Myocyte (in vitro differentiated cells): ENCODE measurements at regions not wholly inside any gene's neighbourhood (a gene's known extent, or its start where the extent isn't known, plus 50 kb on each side); places are given as distances from the start of the nearest gene placed in this dataset.
A peak's percentile ranks its signal among the peaks of the same experiment; 100 is the strongest.

Source experiments
- DNase-seq: peaks from one replicate; pipeline ENCODE4 v3.0.0-alpha.2; 2012; ENCODE audit warnings: low read depth

DNA sequence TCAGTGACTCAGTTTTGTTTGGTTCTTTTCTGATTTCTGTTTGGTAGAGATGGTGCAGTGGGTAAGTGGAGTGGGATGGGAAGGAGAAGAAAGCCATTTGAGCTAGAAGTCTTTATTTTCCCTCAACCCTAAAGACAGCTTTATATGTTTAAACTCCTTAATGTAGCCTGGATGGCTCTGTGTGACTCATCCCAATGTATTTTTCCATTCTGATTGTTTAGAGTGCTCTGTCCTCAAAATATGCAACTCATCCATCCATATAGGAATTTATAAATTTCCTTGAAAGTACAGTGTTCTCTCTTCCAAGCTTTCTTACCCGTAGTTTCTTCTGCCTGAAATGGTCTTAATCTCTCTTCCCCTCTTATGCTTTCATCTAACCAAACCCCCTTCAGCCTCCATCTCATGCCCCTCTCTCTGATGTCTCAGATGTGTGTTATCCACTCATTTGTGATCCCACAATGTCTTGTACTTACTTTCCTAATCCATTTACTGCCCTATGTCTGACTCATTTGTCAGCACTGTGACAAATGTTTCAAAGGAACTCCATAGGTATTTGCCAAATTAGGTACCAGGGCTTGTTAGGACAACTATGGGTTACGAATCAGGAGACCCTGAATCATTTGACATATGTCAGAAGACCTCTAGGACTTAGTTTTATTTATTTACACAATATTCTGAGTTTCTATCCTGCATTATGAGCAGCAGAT is 217.5 kb upstream of the SGCD start:
- no peak for DNase-seq

DNA sequence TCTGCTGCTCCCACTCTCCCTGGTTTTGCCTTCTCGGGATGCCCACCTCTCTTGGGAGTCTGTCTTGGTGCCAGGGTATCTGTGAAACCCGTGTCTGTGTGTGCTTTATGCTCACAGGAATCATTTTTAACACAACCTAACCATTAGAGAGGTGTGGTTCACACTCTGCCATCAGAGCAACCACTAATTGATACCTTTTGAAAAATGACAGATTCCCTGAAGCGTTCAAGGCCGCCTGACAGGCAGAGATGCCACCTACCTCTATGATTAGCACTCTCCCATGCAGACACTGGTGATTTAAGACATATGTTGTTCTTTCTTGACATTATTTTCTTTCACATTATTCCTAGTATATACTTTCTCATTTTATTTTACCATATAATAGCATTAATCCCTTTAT is 207.3 kb upstream of the SGCD start:
- DNase-seq = no peak

DNA sequence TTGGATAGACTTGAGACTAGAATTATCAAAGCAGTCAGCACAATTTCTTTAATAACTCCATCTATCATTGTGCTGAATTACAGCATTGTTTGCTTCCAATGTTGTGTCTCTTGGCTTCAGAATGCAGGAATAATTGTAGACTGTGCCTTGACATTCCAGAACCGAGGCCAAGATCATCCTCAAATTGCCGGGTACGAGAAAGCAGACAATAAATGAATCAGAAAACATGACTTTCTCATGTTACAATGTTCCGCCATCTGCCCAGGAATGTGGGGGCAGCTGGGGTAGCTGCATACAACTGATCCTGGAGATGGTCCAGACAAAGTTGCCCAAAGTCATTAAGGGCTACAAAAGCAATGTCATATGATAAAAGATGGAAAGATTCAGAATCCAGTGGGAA is 206.2 kb upstream of the SGCD start:
- no peak for DNase-seq

DNA sequence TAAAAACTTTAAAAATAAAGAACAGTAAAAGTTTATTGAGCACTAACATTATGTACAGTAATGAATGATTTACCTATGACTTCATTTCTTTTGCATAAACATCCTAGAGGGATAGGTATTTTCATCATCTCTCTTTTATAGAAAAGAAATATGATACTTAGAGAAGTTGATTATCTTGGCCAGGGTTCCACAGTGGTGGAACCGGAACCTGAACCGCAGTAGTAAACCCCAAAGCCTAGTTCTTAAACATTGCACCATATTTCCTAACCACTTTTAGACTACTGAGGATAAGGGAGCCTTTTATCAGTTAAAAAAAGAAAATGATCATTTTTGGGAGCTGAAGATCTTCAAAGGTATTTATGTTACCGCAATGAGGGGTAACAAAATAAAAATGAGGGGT is 205.7 kb upstream of the SGCD start:
- no peak for DNase-seq

DNA sequence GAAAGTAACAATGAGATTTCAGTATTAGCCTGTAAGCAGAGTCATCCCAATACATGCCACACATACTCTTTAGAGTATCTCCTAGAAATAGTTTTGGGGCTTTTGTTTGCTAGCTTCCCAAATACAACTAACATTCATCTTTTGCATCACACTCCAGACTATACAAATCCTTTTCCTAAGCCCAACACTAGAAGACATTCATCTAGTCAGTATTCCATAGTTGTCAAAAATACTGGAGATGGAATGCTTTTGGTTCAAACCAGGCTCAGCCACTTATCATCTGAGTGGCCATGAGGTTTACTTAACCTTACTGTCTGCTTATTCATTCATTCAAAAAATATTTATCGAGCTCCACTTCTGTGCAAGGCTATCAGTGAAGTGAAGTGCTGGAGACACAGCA is 205.1 kb upstream of the SGCD start:
- DNase-seq = no peak

DNA sequence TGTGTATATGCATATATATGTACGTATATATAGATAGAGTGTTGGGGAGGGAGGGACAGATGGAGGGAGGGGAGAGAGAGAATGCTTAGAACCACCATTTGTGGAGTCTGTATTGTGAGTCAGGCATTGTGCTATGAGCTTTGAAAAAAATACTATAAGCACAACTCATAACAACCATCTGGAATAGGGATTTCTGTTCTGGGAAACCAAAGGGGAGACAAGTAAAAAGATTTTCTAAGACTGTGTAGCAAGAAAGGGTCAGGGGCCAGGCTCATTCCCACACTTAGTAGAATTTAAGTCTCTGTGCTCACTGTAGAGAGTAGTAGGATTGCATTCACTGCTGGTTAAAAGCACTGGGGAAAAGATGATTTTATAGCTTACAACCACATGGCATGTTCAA is 202.3 kb upstream of the SGCD start:
- DNase-seq = no peak

DNA sequence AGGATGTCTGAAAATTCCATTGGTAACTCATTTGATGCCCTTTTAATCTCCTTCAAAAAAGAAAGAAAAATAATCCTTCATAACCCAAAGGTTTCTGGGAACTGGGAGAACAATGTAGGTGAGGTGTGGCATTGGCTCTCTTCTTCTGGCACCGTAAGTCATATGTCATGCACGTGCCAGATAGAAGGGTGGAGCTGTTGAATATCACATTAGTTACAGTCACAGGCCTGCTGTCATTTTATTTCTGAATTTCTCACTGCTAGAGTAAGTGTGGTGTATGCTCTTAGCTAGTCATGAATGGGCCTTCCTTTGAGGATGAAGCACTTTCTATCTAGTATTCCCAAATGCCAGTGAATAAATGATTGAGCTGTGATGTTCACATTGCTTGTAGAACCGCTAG is 201.8 kb upstream of the SGCD start:
- no peak for DNase-seq

DNA sequence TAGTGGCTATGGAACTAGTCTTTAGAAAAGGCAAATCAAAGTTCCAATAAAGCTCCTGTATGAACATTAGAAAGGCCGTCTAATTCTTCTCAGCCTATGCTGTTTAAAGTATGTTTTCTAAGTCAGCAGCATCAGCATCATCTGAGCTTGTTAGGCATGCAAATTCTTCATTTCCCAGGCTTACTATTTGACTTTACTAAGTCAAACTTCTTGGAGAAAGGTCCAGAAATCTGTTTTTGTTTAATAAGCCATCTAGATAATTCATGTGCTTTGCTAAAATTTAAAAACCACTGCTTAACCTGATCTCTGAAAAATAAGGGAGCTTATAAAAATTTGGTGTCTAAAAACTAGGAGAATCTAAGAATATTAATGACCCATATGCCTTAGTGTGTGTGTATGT is 200.2 kb upstream of the SGCD start:
- DNase-seq = no peak

DNA sequence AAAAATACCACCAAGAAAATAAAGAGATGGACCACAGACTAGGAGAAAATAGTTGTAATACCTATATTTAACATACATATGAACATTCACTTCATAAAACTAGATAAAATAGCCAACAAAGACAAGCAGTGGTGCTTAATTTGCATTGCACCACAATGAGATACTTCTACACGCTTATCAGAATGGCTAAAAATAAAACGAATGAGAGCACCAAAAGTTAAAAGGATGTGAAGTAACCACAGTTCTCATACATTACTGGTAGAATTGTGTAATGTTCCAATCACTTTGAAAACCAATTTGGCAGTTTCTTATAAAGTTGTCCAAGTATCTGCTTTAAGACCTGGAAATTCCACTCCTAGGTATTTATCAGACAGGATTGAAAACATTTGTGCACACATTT is 198.9 kb upstream of the SGCD start:
- no peak for DNase-seq

DNA sequence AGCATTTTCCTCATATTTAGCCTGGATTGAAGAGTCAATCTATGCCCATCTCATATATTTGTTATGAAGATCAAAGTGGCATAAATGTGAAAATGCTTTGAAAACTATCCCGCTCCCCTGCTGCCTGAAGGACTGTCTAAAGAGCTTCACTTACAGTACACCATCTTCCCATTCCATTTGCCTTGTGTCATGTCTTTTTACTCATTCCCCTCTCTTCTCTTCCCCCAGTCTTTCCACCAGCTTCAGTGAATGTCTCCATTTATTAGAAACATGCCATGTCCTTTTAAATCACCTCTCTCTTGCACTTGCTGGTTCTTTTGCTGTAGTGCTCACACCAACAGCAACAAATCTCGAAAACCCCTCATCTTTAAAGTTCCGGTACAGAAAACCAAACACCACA is 192.7 kb upstream of the SGCD start:
- DNase-seq = no peak

DNA sequence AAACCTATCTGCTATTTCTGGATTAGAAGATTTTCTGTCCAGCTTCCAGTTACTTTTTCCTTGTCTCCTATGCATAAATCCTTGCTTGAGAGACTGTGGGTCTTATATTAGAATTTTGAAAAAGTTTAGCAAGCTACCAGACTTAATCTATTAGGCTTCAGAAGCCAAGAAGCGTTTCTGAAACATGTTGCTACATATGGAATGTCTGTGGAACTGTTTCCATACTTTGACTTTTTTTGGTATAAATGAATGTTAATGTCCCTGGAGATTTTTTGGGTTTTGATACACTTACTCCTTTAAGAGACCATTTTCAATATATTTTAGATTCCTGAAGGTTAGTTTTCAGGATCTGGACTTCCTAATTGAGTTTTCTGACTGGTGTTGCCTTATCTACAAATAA is 191.4 kb upstream of the SGCD start:
- DNase-seq = no peak

DNA sequence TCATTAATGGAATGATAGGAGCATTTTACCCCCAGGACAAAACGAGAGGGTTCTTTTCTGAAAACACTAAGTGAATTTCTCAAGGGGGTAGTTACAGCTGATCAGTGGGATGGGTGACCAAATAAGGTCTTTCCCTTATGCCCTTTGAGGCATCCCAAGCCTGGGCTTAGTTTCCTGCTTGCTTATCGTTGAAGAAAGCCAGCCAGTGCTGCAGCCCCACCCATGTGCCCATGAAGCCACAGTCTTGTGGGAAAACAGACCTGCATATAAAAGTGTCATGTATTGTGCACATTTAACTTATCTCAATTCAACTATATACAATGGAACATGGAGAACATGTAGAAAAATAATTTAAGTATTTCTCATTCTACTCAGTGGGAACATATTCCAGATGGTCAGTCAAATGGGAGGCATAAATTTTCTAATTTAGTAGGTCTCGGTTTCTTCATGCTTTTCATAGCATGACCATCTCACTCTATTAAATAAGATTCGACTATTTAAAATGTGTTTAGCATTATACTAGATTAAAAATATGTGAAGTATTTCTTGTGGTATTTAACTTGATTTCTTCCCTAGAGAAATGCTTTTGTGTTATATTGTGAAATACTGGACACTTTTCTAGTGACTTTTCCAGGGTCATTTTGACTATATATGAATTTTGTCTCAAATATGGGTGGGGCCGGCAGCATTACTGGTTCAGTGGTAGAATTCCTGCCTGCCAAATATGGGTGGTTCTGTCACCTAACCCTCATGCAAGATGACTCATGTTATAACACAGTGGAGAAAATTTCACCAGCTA is 189.7 kb upstream of the SGCD start:
- DNase-seq = no peak

DNA sequence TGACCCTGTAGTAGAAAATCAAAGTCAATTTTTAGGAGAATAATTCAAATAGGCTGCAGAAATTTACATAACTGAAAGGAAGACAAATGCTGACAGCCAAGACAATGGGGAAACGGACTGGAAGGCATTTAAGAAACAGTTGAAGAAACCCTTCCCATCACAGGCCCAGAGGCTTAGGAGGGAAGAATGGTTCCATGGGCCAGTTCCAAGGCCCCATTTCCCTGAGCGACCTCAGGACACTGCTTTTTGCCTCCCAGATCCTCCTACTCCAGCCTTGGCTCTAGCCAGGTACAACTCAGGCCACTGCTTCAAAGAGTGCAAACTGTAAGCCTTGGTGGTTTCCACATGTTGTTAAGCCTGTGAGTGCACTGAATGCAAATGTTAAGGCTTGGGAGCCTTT is 184.1 kb upstream of the SGCD start:
- DNase-seq = no peak

DNA sequence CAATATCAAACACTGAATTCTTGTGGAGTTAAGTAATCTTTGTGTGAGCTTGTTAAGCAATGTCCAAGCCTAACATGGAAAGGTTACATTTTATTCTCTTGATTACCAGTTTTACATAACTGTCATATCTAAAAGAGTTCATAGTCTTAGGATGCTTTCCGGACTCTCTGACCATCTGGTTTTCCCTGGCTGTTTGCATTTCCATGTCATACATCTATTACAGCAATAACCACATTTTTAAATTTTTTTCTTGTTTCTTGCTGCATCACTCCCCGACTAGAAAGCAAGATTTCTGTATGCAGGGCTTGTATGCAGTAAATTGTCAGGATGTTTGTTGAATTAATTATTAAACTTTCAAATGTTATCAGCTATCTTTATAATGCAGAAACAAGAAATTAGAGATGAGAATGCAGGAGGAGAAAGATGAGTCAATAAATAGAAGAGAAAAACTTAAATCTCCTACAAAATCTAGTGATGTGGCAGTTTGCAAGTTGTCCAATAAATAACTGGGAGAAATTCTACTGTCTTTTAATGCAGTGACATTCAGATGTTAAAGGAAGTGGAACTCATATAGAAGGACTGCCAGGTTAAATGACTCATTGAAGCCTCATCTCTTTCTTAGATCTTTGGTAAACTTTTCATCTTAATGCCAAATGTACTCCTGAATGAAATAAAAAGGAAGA is 179.6 kb upstream of the SGCD start:
- no peak for DNase-seq

DNA sequence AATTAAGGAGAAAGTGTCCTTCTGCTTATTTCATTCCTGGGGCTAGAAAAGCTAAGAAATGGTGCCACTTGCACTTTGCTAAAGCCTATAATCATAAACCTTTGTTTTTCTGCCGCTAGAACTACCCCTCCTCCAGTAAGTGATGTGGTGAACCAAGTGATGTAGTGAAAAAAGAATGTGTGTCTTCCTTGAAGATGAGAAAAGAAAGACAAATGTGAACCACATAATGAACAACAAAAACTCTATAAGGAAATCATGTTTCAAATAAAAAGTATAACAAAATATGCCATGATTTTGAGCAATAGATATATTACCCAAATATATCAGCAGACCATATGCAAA is 179.0 kb upstream of the SGCD start:
- no peak for DNase-seq

DNA sequence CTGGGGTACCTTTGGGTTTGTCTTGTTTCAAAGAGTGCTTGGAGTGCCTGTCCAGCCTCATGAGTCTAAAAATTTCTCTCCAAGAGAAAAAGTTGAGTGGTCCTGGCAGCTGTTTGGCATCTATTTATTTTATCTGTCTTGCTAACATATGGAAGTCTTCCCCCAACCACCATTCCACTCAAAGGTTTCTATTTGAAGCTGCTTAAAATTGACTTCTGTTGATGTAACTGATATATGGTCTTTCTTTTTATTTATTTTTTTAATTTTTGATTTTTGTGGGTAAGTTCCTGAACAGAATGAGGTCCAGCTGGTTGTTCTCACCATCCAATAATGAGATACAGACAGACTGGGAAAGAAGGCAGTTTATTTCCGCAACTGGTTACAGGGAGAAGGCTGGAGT is 178.7 kb upstream of the SGCD start:
- no peak for DNase-seq

DNA sequence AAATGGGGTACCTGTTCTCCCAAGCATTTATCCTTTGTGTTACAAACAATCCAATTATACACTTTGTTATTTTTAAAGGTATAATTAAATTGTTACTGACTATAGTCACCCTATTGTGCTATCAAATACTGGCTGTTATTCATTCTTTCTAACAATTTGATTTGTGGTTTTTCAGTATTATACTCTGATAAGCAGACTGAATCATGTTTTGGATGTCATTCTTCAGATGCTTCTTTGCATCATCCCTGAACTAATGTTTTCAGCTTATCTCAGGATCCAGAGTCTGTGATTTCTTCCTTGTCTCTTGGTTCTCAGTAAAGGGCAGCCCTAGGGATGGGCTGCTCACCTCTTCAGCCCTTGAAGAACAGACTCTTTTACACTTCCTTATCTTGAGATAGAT is 177.8 kb upstream of the SGCD start:
- DNase-seq = no peak

DNA sequence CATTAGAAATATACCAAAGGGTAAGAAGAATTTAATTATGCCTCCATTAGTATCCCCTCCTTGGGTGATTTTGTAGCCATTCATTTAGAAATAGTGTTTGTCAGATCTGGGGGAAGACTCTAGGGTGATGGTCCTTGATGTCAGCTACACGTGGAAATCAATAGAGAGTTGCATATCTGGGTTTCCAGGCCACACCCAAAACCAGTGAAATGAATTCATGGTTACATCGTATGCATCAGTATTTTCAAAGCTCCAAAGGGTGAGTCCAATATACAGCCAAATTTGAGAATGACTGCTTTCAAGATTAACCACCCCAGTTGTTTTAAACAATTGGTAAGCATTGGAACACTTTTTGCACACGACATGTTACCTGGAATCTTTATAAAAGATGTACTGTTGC is 173.4 kb upstream of the SGCD start:
- no peak for DNase-seq

DNA sequence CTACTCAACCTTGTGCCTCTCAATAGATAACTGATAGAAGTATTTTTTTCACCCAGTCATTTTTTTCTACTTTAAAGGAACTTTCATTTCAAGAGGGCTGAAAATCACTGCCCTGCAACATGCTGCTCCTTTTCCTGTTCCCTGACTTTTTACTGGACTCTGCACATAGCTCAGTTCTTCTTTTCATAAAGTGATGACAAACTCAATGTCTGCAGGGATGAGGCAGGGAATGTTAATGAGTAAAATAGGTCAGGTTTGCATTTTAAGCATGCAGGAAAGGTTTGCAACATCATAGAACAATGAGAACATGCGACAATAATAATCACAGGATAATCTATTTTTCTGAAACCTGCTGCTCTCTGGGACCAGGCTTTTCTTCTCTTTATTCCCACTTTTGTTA is 172.2 kb upstream of the SGCD start:
- no peak for DNase-seq

DNA sequence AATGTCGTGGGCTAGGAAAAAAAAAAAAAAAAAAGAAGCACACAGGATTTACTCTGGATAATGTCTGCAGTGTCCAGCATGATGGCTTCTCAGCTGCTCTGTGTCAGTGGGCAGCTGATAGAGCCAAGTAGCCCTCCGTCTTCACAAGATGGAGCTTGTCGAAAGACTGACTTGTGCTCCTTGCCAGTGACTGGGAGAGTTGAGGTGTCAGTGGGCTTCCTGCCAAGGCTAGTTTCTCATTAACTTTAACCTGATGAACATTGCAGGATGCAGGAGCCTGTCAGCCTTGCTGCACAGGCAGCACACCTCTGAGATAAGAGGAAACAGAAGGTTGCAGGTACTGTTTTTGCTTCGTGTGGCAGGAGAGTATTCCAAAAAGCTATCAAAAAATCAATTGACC is 171.4 kb upstream of the SGCD start:
- no peak for DNase-seq

DNA sequence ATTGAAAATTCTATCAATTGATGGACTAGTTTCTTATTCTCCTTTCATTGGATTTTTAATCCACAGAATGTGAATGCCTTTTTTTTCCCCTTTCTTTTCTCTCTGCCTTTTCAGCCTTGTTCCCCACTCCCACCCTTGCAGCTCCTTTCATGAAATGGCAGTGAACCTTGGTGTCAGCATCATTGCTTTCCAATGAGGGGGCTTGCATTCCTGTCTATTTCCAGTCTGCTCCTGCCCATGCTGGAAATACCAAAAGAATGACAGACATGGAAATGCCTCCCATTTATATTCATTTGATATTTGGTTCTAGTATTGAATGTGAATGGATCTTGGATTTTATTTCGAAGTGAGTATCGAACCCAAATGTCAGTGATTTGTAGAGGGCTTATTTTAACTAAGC is 162.7 kb upstream of the SGCD start:
- DNase-seq = no peak

DNA sequence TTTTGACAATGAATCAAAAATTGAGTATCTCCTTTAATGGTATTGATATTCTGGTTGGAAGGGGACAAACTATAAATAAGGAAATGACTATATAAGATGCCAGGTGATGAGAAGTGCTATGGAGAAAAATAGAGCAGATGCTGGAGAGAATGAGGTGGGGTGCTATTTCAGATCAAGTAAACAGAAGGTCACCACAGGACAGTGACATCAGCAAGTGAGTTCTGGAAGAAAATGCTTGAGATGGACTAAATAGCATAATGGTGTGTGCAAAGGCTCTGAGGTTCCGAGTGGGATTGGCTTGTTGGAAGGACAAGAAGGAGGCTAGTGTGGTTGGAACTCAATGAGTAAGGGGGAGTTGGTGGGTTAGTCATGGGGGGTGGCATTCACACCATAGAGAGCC is 157.5 kb upstream of the SGCD start:
- DNase-seq = peak; percentile 1
